ENCODE measurements at regions not wholly inside any gene's neighbourhood (a gene's known extent, or its start where the extent isn't known, plus 50 kb on each side); places are given as distances from the start of the nearest gene placed in this dataset.

GRCh38 chr6:97701801-97702200, 418.8 kb upstream of the MMS22L start:
- TF ChIP-seq POLR2A (IDR thresholded peaks at IDR 0.05; ENCODE audit: low read length) (no peak), GATA1 (IDR thresholded peaks at IDR 0.05; ENCODE audit: low read depth, low read length) (no peak)
